DND-41 (cell line): ENCODE measurements at regions not wholly inside any gene's neighbourhood (a gene's known extent, or its start where the extent isn't known, plus 50 kb on each side); places are given as distances from the start of the nearest gene placed in this dataset.

Source experiments
- CTCF ChIP-seq: IDR thresholded peaks from 2 replicates; pipeline ENCODE4 v1.5.1; 2012; ENCODE audit warnings: borderline replicate concordance, low read length, moderate library complexity, mild to moderate bottlenecking; ENCODE audit not compliant: poor library complexity, severe bottlenecking; ENCODE audit errors: extremely low read depth
- EZH2 ChIP-seq: IDR thresholded peaks from 3 replicates; pipeline ENCODE4 v1.6.1; 2012; ENCODE audit warnings: borderline replicate concordance, low read depth, mild to moderate bottlenecking, moderate library complexity, low read length, inconsistent platforms; ENCODE audit not compliant: severe bottlenecking

- TF ChIP-seq CTCF (no peak), EZH2 (no peak)
Measured at GRCh38 chr1:63723602-63724001, 50.2 kb upstream of the ROR1 start.
